Lower leg skin (tissue), 3 donors: ENCODE measurements at regions not wholly inside any gene's neighbourhood (a gene's known extent, or its start where the extent isn't known, plus 50 kb on each side); places are given as distances from the start of the nearest gene placed in this dataset.

Source experiments
- CTCF ChIP-seq, 3 donors: fragments of 450-650 bp; IDR thresholded peaks; one replicate each; pipeline ENCODE4 v1.5.1; 2016; ENCODE audit warnings: antibody characterized with exemption in 3 of 3, mild to moderate bottlenecking in 3 of 3, moderate library complexity in 2 of 3
- POLR2A ChIP-seq, 2 donors: fragments of 450-650 bp; IDR thresholded peaks; one replicate each; pipeline ENCODE4 v1.6.1; 2016 to 2017; ENCODE audit warnings: antibody characterized with exemption in 2 of 2, mild to moderate bottlenecking in 1 of 2, moderate library complexity in 1 of 2

GRCh38 chr16:9516444-9516843 is 425.0 kb downstream of the HAPSTR1 start:
- TF ChIP-seq CTCF (IDR thresholded peaks at IDR 0.05) (no peak), POLR2A (IDR thresholded peaks at IDR 0.05) (no peak)
